Progenitor cell of endocrine pancreas (in vitro differentiated cells): ENCODE measurements at regions not wholly inside any gene's neighbourhood (a gene's known extent, or its start where the extent isn't known, plus 50 kb on each side); places are given as distances from the start of the nearest gene placed in this dataset.
"Not testable (repeated sequence)": the region's sequence is repeated elsewhere in the genome, so short reads cannot be mapped to it uniquely, and the experiment has no call there.

ENCODE experiments used
- DNase-seq: peaks from one replicate; pipeline ENCODE4 v3.0.0; 2021; ENCODE audit warnings: low spot score; ENCODE audit not compliant: unreplicated experiment
- H3K27ac Mint-ChIP-seq: 2 replicates; pipeline ENCODE4 v1.8.0; 2021; ENCODE audit warnings: mild to moderate bottlenecking, moderate library complexity, mixed read lengths
- H3K27me3 Mint-ChIP-seq: 2 replicates; pipeline ENCODE4 v1.8.0; 2021; ENCODE audit warnings: mixed read lengths
- H3K36me3 Mint-ChIP-seq: 2 replicates; pipeline ENCODE4 v1.8.0; 2022; ENCODE audit warnings: mixed read lengths; ENCODE audit not compliant: insufficient read depth
- H3K4me1 Mint-ChIP-seq: 2 replicates; pipeline ENCODE4 v1.8.0; 2021; ENCODE audit warnings: low read depth, mixed read lengths
- H3K4me3 Mint-ChIP-seq: 2 replicates; pipeline ENCODE4 v1.8.0; 2021; ENCODE audit warnings: low read depth, mild to moderate bottlenecking, moderate library complexity, mixed read lengths
- H3K9me3 Mint-ChIP-seq: 2 replicates; pipeline ENCODE4 v1.8.0; 2021; ENCODE audit warnings: low read depth, mixed read lengths
- TF ChIP-seq, protein P1 (sequence below): fragments of 200-600 bp; sonication (generic); IDR thresholded peaks from one replicate; pipeline ENCODE4 v1.5.0; 2021; ENCODE audit warnings: antibody characterized with exemption, mild to moderate bottlenecking; ENCODE audit not compliant: unreplicated experiment

DNA sequence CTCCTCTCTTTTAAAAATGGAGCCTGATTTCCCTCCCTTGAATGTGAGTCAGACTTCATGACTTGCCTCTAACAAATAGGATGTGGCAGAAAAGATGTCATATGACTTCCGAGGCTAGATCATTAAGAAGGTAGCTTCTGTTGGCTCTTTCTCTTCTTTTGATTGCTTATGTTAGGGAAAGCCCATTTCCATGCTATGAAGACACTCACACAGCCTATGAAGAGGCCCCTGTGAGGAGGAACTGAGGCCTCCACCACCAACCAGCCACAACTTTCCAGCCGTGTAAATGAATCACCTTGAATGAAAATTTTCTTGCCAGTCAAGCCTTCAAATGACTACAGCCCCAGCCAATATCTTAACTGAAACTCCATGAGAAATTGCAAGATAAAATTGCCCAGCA lies 413.4 kb downstream of the TMEM38B start:
- DNase-seq, result no peak
- Mint-ChIP-seq H3K36me3 (no peaks in the 10 kb centered on the region), H3K9me3 (peaks cover 3% of the 10 kb centered on the region), H3K4me1 (peaks cover 3% of the 10 kb centered on the region), H3K27me3 (no peaks in the 10 kb centered on the region), H3K4me3 (no peak overlapping the region), H3K27ac (no peak overlapping the region)
- TF ChIP-seq, protein P1, sequence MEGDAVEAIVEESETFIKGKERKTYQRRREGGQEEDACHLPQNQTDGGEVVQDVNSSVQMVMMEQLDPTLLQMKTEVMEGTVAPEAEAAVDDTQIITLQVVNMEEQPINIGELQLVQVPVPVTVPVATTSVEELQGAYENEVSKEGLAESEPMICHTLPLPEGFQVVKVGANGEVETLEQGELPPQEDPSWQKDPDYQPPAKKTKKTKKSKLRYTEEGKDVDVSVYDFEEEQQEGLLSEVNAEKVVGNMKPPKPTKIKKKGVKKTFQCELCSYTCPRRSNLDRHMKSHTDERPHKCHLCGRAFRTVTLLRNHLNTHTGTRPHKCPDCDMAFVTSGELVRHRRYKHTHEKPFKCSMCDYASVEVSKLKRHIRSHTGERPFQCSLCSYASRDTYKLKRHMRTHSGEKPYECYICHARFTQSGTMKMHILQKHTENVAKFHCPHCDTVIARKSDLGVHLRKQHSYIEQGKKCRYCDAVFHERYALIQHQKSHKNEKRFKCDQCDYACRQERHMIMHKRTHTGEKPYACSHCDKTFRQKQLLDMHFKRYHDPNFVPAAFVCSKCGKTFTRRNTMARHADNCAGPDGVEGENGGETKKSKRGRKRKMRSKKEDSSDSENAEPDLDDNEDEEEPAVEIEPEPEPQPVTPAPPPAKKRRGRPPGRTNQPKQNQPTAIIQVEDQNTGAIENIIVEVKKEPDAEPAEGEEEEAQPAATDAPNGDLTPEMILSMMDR, result no peak

DNA sequence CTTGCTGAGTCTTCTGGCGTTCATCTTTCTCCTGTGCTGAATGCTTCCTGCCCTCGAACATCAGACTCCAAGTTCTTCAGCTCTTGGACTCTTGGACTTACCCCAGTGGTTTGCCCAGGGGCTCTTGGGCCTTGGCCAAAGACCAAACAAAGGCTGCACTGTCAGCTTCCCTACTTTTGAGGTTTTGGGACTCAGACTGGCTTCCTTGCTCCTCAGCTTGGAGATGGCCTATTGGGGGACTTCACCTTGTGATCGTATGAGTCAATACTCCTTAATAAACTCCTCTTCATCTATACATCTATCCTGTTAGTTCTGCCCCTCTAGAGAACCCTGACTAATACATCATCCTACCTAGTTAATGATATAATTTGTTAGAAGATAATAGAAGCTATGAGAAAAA lies 415.4 kb downstream of the TMEM38B start:
- not testable (repeated sequence) for H3K4me1 Mint-ChIP-seq, H3K4me3 Mint-ChIP-seq, H3K27me3 Mint-ChIP-seq, DNase-seq, H3K27ac Mint-ChIP-seq, H3K36me3 Mint-ChIP-seq, H3K9me3 Mint-ChIP-seq

DNA sequence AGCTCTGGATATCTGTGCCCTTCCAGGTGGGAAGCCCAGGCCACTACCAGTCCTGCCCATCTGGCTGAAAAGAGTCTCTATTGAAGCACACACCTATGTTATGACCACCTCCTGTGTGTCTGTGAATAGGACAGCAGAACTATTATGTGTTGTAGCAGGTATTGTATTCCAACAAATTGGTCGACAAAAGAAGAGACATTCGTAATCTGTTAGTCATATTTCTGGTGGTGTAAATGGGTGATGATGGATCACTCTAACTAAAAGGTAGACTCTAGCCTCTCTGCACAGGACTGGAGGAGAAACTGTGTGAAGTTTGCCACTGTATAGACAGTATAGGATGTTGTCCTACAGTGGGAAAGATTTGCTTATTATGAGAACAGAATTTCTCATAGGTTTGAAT lies 416.1 kb downstream of the TMEM38B start:
- H3K4me3 Mint-ChIP-seq, result no peak overlapping the region
- TF ChIP-seq, protein P1, result no peak
- peaks cover 3% of the 10 kb centered on the region for H3K4me1 Mint-ChIP-seq
- DNase-seq, result no peak
- peaks cover 3% of the 10 kb centered on the region for H3K9me3 Mint-ChIP-seq
- H3K27me3 Mint-ChIP-seq, result no peaks in the 10 kb centered on the region
- H3K27ac Mint-ChIP-seq, result no peak overlapping the region
- H3K36me3 Mint-ChIP-seq, result no peaks in the 10 kb centered on the region

DNA sequence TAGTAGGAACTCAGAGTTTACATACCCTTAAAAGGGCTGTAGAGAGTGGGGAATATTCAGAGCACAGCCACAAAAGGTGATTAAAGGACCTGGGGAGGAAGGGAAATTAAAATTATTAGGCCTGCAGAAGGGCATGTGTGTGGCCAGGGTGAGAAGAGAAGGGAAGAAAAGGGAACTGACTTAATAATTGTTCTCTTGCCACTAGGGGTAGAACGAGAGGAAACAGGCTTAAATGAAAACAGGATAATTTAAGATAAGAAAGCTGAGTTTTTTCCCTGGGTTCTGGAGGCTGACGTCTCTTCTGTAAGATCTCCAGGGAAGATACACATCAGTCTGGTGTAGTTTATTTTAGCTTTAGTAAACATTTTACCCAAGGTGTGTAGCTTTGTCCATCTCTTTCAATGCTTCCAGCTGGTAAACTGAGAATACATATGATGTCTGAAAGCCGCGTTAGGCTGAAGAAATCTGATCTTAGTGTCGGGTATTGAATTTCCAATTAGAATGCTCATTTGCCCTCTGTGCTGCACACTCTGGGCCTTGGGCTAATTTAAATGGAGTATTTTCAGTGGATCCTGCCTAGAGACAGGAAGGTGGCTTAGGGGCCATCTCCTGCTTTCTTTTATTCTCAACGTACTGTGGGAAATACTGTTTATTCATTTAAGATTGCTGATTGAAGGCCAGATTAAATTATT lies 416.8 kb downstream of the TMEM38B start:
- no peaks in the 10 kb centered on the region for H3K27me3 Mint-ChIP-seq
- no peak for DNase-seq
- H3K9me3 Mint-ChIP-seq, result peaks cover 3% of the 10 kb centered on the region
- H3K4me3 Mint-ChIP-seq, result no peak overlapping the region
- no peaks in the 10 kb centered on the region for H3K36me3 Mint-ChIP-seq
- peaks cover 3% of the 10 kb centered on the region for H3K4me1 Mint-ChIP-seq
- no peak overlapping the region for H3K27ac Mint-ChIP-seq
- TF ChIP-seq, protein P1, result no peak

DNA sequence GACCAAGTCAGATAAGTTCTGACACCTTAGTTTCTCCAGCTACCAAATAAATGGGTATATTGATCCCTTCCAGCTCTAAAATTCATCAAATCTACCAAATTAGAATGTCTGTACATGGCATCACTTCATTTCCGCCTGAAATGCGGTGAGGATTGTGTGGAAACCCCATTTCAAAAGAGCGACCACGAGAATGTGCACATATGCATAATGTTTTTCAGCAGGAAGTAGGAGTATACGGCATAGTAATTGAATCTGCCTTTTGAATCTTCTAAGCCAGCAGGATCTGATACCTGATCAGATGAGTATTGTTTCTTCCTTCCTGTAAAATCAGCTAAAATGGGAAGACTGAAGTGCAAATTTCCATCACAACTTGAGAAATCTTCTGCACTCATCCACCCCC lies 418.6 kb downstream of the TMEM38B start:
- peaks cover 3% of the 10 kb centered on the region for H3K4me1 Mint-ChIP-seq
- no peak for DNase-seq
- no peaks in the 10 kb centered on the region for H3K27me3 Mint-ChIP-seq
- no peak overlapping the region for H3K27ac Mint-ChIP-seq
- peaks cover 3% of the 10 kb centered on the region for H3K9me3 Mint-ChIP-seq
- TF ChIP-seq, protein P1, result no peak
- no peak overlapping the region for H3K4me3 Mint-ChIP-seq
- no peaks in the 10 kb centered on the region for H3K36me3 Mint-ChIP-seq

DNA sequence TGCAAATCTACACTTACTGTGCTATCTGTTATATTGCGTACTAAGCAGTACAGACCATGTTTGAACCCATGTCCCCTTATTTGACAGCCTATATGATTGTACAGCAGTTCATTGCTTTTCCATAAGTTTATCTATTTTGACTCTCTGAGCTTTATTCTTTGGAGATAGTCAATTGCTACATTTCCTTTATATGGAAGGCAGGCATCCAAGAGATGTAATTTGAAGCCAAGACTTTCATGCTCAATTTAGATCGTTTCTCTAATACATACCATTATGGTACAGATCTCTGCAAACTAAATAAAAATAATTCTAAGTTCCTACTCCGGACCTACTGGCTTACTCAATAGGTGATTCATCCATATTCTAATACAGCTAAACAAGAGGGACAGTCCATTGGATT lies 424.8 kb downstream of the TMEM38B start:
- DNase-seq, result no peak
- Mint-ChIP-seq H3K27me3 (no peaks in the 10 kb centered on the region), H3K36me3 (no peaks in the 10 kb centered on the region), H3K4me1 (no peaks in the 10 kb centered on the region), H3K4me3 (no peak overlapping the region), H3K9me3 (no peaks in the 10 kb centered on the region), H3K27ac (no peak overlapping the region)
- TF ChIP-seq, protein P1, result no peak
